GM23338 (cell line): ENCODE measurements at regions not wholly inside any gene's neighbourhood (a gene's known extent, or its start where the extent isn't known, plus 50 kb on each side); places are given as distances from the start of the nearest gene placed in this dataset.

Source experiments
- ATAC-seq: fragments of 200-7000 bp; cut with Tn5 transposase; 3 replicates; pipeline ENCODE4 v1.9.1; 2020
- DNase-seq: peaks from one replicate; pipeline ENCODE4 v3.0.0-alpha.2; 2015; ENCODE audit warnings: low spot score
- H2AFZ ChIP-seq: fragments of 200-600 bp; sonication (generic); 2 replicates; pipeline ENCODE4 v1.8.0; 2016; ENCODE audit warnings: antibody characterized with exemption, mild to moderate bottlenecking, moderate library complexity
- H3F3A ChIP-seq: fragments of 200-600 bp; sonication (generic); replicated peaks from 2 replicates; pipeline ENCODE4 v1.8.0; 2017; ENCODE audit warnings: antibody characterized with exemption, mixed run types, low read depth
- H3K27ac ChIP-seq: fragments of 200-600 bp; sonication (generic); 2 replicates; pipeline ENCODE4 v1.6.1; 2016; ENCODE audit warnings: low read depth
- H3K27me3 ChIP-seq: fragments of 200-600 bp; sonication (generic); 2 replicates; pipeline ENCODE4 v1.8.0; 2016; ENCODE audit warnings: mild to moderate bottlenecking, mixed run types, moderate library complexity; ENCODE audit not compliant: insufficient read depth
- H3K36me3 ChIP-seq: fragments of 200-600 bp; sonication (generic); 2 replicates; pipeline ENCODE4 v1.8.0; 2016; ENCODE audit warnings: mild to moderate bottlenecking; ENCODE audit not compliant: insufficient read depth
- H3K4me1 ChIP-seq: fragments of 200-600 bp; sonication (generic); 2 replicates; pipeline ENCODE4 v1.8.0; 2016; ENCODE audit warnings: mild to moderate bottlenecking, moderate library complexity; ENCODE audit not compliant: insufficient read depth
- H3K4me2 ChIP-seq: fragments of 200-600 bp; sonication (generic); 2 replicates; pipeline ENCODE4 v1.7.1; 2017; ENCODE audit warnings: mixed run types
- H3K4me3 ChIP-seq: fragments of 200-600 bp; sonication (generic); 2 replicates; pipeline ENCODE4 v1.6.1; 2016; ENCODE audit warnings: mixed run types
- H3K79me2 ChIP-seq: fragments of 200-600 bp; sonication (generic); replicated peaks from 2 replicates; pipeline ENCODE4 v1.8.0; 2017; ENCODE audit warnings: mild to moderate bottlenecking; ENCODE audit not compliant: insufficient read depth
- H3K9me2 ChIP-seq: fragments of 200-600 bp; sonication (generic); 2 replicates; pipeline ENCODE4 v1.8.0; 2017; ENCODE audit not compliant: insufficient read depth
- H4K20me1 ChIP-seq: fragments of 200-600 bp; sonication (generic); replicated peaks from 2 replicates; pipeline ENCODE4 v1.8.0; 2017; ENCODE audit warnings: mild to moderate bottlenecking; ENCODE audit not compliant: insufficient read depth
- H3K27ac Mint-ChIP-seq: 2 replicates; pipeline ENCODE4 v1.8.0; 2020; ENCODE audit warnings: inconsistent platforms, mild to moderate bottlenecking, moderate library complexity, mixed read lengths
- H3K27me3 Mint-ChIP-seq: 3 replicates; pipeline ENCODE4 v1.8.0; 2022; ENCODE audit warnings: low read depth, mild to moderate bottlenecking, moderate library complexity, mixed read lengths, inconsistent platforms; ENCODE audit not compliant: insufficient read depth, poor library complexity
- H3K36me3 Mint-ChIP-seq: 3 replicates; pipeline ENCODE4 v1.8.0; 2021; ENCODE audit warnings: low read depth, mild to moderate bottlenecking, inconsistent platforms, moderate library complexity, mixed read lengths
- H3K4me1 Mint-ChIP-seq: 3 replicates; pipeline ENCODE4 v1.8.0; 2020; ENCODE audit warnings: mild to moderate bottlenecking, inconsistent platforms, mixed read lengths
- H3K4me3 Mint-ChIP-seq: 3 replicates; pipeline ENCODE4 v1.8.0; 2021; ENCODE audit warnings: moderate library complexity, mild to moderate bottlenecking, inconsistent platforms, mixed read lengths
- H3K9me3 Mint-ChIP-seq: 3 replicates; pipeline ENCODE4 v1.8.0; 2020; ENCODE audit warnings: moderate library complexity, mild to moderate bottlenecking, inconsistent platforms, mixed read lengths
- CREB1 ChIP-seq: fragments of 250-450 bp; sonication (Bioruptor Pico); IDR thresholded peaks from 2 replicates; pipeline ENCODE4 v1.5.0; 2020; ENCODE audit warnings: low read depth, mild to moderate bottlenecking, moderate library complexity
- EZH2 ChIP-seq: fragments of 200-600 bp; sonication (generic); IDR thresholded peaks from one replicate; pipeline ENCODE4 v1.8.0; 2017; ENCODE audit warnings: antibody characterized with exemption, mild to moderate bottlenecking, low read depth; ENCODE audit not compliant: unreplicated experiment
- EZH2phosphoT487 ChIP-seq: fragments of 200-600 bp; sonication (generic); IDR thresholded peaks from one replicate; pipeline ENCODE4 v1.8.1; 2018; ENCODE audit warnings: antibody characterized with exemption; ENCODE audit not compliant: unreplicated experiment
- NANOG ChIP-seq: IDR thresholded peaks from 2 replicates; pipeline ENCODE4 v1.6.1; 2016; ENCODE audit warnings: antibody characterized with exemption, borderline replicate concordance
- STAT1 ChIP-seq: IDR thresholded peaks from one replicate; pipeline ENCODE4 v1.6.1; 2016; ENCODE audit warnings: antibody characterized with exemption; ENCODE audit not compliant: unreplicated experiment
- ZNF114 ChIP-seq: fragments of 250-450 bp; sonication (Bioruptor Pico); IDR thresholded peaks from 2 replicates; pipeline ENCODE4 v1.5.0; 2020; ENCODE audit warnings: mild to moderate bottlenecking, moderate library complexity
- ZNF331 ChIP-seq: fragments of 250-450 bp; sonication (Bioruptor Pico); IDR thresholded peaks from 2 replicates; pipeline ENCODE4 v1.5.0; 2020; ENCODE audit warnings: low read depth, mild to moderate bottlenecking, moderate library complexity
- TF ChIP-seq, protein P1 (sequence below): IDR thresholded peaks from 2 replicates; pipeline ENCODE4 v1.6.1; 2016; ENCODE audit warnings: antibody characterized with exemption
- TF ChIP-seq, protein P2 (sequence below), 2 experiments: fragments of 200-600 bp in 1 of 2; sonication (generic) in 1 of 2; conservative IDR thresholded peaks; 2 replicates each; pipeline versions ENCODE4 v1.5.1 to v1.6.1; 2016 to 2017; ENCODE audit warnings: antibody characterized with exemption in 2 of 2, low read depth in 2 of 2, mild to moderate bottlenecking in 2 of 2, moderate library complexity in 1 of 2
- TF ChIP-seq, protein P3 (sequence below): IDR thresholded peaks from one replicate; pipeline ENCODE4 v1.6.1; 2018; ENCODE audit warnings: antibody characterized with exemption; ENCODE audit not compliant: unreplicated experiment

DNA sequence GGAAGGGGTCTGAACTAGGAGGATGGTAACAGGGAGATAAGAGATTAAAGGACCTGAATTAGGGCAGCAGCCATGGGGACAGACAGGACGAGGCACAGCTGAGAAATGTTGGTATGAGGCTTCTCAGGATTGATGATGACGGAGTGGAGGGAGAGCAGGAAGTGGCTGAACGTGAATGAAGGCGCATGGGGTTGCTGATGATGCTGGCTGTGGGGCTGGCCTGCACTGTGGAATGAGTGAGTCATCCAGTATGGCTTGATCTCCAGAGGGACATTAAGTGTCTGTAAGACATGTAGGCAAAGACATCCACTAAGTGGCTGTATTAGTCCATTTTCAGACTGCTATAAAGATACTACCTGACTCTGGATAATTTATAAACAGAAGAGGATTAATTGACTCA, 256.4 kb downstream of the ICE1 start:
- no peak for TF ChIP-seq ZNF331 (CRISPR knock-in tag)
- no peak for TF ChIP-seq CREB1 (CRISPR knock-in tag)
- no peak for TF ChIP-seq STAT1
- no peak for TF ChIP-seq EZH2
- TF ChIP-seq, protein P1, sequence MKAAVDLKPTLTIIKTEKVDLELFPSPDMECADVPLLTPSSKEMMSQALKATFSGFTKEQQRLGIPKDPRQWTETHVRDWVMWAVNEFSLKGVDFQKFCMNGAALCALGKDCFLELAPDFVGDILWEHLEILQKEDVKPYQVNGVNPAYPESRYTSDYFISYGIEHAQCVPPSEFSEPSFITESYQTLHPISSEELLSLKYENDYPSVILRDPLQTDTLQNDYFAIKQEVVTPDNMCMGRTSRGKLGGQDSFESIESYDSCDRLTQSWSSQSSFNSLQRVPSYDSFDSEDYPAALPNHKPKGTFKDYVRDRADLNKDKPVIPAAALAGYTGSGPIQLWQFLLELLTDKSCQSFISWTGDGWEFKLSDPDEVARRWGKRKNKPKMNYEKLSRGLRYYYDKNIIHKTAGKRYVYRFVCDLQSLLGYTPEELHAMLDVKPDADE: no peak

DNA sequence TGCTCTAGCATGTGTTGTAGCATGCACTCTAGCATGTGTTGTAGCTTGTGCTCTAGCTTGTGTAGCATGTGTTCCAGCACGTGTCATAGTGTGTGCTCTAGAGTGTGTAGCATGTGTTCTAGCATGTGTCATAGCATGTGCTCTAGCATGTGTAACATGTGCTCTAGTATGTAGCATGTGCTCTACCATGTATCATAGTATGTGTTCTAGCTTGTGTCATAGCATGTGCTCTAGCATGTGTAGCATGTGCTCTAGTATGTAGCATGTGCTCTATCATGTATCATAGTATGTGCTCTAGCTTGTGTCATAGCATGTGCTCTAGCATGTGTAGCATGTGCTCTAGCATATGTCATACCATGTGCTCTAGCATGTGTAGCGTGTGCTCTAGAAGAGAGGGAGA, 255.3 kb downstream of the ICE1 start:
- Histone ChIP-seq H3K9me2 (peaks cover 15% of the 10 kb centered on the region), H3K27ac (no peak overlapping the region), H3K4me2 (no peak overlapping the region), H3K79me2 (no peaks in the 10 kb centered on the region), H3K27me3 (no peaks in the 10 kb centered on the region), H4K20me1 (no peaks in the 10 kb centered on the region), H3F3A (no peaks in the 10 kb centered on the region), H3K36me3 (no peaks in the 10 kb centered on the region), H2AFZ (no peak overlapping the region), H3K4me1 (no peaks in the 10 kb centered on the region), H3K4me3 (no peak overlapping the region)
- Mint-ChIP-seq H3K4me1 (no peaks in the 10 kb centered on the region), H3K4me3 (no peak overlapping the region), H3K27ac (no peak overlapping the region), H3K9me3 (peaks cover 2% of the 10 kb centered on the region; the same call in 2 of the 3 replicates), H3K36me3 (peaks cover under 1% of the 10 kb centered on the region; the same call in 1 of the 3 replicates), H3K27me3 (peaks cover 3% of the 10 kb centered on the region)
- no peak for DNase-seq
- no peak for ATAC-seq
- TF ChIP-seq, protein P2, sequence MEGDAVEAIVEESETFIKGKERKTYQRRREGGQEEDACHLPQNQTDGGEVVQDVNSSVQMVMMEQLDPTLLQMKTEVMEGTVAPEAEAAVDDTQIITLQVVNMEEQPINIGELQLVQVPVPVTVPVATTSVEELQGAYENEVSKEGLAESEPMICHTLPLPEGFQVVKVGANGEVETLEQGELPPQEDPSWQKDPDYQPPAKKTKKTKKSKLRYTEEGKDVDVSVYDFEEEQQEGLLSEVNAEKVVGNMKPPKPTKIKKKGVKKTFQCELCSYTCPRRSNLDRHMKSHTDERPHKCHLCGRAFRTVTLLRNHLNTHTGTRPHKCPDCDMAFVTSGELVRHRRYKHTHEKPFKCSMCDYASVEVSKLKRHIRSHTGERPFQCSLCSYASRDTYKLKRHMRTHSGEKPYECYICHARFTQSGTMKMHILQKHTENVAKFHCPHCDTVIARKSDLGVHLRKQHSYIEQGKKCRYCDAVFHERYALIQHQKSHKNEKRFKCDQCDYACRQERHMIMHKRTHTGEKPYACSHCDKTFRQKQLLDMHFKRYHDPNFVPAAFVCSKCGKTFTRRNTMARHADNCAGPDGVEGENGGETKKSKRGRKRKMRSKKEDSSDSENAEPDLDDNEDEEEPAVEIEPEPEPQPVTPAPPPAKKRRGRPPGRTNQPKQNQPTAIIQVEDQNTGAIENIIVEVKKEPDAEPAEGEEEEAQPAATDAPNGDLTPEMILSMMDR (conservative IDR thresholded peaks at IDR 0.05; ENCODE audit: low read depth in 2 of 2): no peak
- TF ChIP-seq NANOG: no peak
- no peak for TF ChIP-seq ZNF331 (CRISPR knock-in tag)
- no peak for TF ChIP-seq ZNF114 (CRISPR knock-in tag)
- TF ChIP-seq EZH2phosphoT487: no peak
- TF ChIP-seq, protein P3, sequence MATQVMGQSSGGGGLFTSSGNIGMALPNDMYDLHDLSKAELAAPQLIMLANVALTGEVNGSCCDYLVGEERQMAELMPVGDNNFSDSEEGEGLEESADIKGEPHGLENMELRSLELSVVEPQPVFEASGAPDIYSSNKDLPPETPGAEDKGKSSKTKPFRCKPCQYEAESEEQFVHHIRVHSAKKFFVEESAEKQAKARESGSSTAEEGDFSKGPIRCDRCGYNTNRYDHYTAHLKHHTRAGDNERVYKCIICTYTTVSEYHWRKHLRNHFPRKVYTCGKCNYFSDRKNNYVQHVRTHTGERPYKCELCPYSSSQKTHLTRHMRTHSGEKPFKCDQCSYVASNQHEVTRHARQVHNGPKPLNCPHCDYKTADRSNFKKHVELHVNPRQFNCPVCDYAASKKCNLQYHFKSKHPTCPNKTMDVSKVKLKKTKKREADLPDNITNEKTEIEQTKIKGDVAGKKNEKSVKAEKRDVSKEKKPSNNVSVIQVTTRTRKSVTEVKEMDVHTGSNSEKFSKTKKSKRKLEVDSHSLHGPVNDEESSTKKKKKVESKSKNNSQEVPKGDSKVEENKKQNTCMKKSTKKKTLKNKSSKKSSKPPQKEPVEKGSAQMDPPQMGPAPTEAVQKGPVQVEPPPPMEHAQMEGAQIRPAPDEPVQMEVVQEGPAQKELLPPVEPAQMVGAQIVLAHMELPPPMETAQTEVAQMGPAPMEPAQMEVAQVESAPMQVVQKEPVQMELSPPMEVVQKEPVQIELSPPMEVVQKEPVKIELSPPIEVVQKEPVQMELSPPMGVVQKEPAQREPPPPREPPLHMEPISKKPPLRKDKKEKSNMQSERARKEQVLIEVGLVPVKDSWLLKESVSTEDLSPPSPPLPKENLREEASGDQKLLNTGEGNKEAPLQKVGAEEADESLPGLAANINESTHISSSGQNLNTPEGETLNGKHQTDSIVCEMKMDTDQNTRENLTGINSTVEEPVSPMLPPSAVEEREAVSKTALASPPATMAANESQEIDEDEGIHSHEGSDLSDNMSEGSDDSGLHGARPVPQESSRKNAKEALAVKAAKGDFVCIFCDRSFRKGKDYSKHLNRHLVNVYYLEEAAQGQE: no peak

More for the DNA sequence above, 256.4 kb downstream of the ICE1 start:
- Mint-ChIP-seq H3K27ac (no peak overlapping the region), H3K4me1 (0 out of 3 replicates have a peak, but pooled peaks cover 2% of the 10 kb centered on the region), H3K4me3 (no peak overlapping the region), H3K27me3 (peaks cover 3% of the 10 kb centered on the region), H3K9me3 (peaks cover 7% of the 10 kb centered on the region), H3K36me3 (peaks cover 3% of the 10 kb centered on the region; the same call in 2 of the 3 replicates)
- H3K4me3 ChIP-seq: no peak overlapping the region
- H3F3A ChIP-seq: no peaks in the 10 kb centered on the region
- H3K79me2 ChIP-seq: no peaks in the 10 kb centered on the region
- peaks cover 23% of the 10 kb centered on the region for H3K9me2 ChIP-seq
- H4K20me1 ChIP-seq: no peaks in the 10 kb centered on the region
- H3K27ac ChIP-seq: no peak overlapping the region
- ATAC-seq: no peak
- no peak overlapping the region for H2AFZ ChIP-seq
- no peak for DNase-seq
- H3K27me3 ChIP-seq: no peaks in the 10 kb centered on the region
- H3K36me3 ChIP-seq: no peaks in the 10 kb centered on the region
- no peak overlapping the region for H3K4me2 ChIP-seq
- H3K4me1 ChIP-seq: no peaks in the 10 kb centered on the region
